ENCODE measurements at regions not wholly inside any gene's neighbourhood (a gene's known extent, or its start where the extent isn't known, plus 50 kb on each side); places are given as distances from the start of the nearest gene placed in this dataset.

DNA sequence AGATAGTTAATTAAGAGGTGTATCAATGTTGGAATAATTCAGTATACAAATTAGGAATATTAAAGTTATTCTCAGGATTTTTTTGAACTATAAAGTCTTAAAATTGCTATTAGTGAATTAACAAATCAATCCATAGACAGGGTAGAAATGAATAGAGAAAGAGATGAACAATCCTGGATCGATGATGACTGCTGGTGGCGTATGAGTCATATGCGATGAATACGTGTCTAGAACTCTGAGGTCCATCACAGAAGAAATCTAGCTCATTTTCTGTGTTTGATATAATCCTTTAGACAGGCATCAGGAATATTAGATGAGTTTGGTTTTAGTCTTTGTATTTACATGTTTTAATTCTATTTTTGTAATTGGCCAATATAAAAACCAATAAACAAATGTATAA lies 85.4 kb upstream of the RTL1 start:
- H3K4me3 Mint-ChIP-seq = no peak overlapping the region
- no peaks in the 10 kb centered on the region for H3K4me1 Mint-ChIP-seq
- Histone ChIP-seq H2AFZ (ENCODE audit: insufficient read depth, low read depth, low read length, poor library complexity, severe bottlenecking) (no peak overlapping the region), H3K27ac (ENCODE audit: low read depth in 1 of 2, low read length in 2 of 2) (no peak overlapping the region), H3K79me2 (ENCODE audit: insufficient read depth, low read length) (no peaks in the 10 kb centered on the region), H3K4me3 (replicated peaks in 1 of 3; ENCODE audit: low read depth in 2 of 3, low read length in 3 of 3) (no peak overlapping the region), H3K9ac (ENCODE audit: insufficient read depth, low read length, poor library complexity, severe bottlenecking) (no peak overlapping the region), H4K20me1 (ENCODE audit: insufficient read depth, low read length) (no peaks in the 10 kb centered on the region), H3K27me3 (ENCODE audit: control insufficient read depth in 2 of 2, insufficient read depth in 2 of 2, low read length in 2 of 2) (no peaks in the 10 kb centered on the region), H3K4me2 (replicated peaks; ENCODE audit: extremely low read depth, low read length, poor library complexity, severe bottlenecking) (no peak overlapping the region), H3K36me3 (replicated peaks in 1 of 2; ENCODE audit: control insufficient read depth in 1 of 2, insufficient read depth in 2 of 2, low read length in 2 of 2) (no peaks in the 10 kb centered on the region), H3K9me3 (replicated peaks in 1 of 2; ENCODE audit: control insufficient read depth in 1 of 2, insufficient read depth in 1 of 2, low read length in 2 of 2) (no peaks in the 10 kb centered on the region), H3K4me1 (ENCODE audit: control insufficient read depth in 1 of 2, insufficient read depth in 2 of 2, low read length in 2 of 2) (no peaks in the 10 kb centered on the region)
- no CpG with 5 or more reads among the region's 4 CpGs for WGBS (ENCODE audit: insufficient coverage)
- H3K36me3 Mint-ChIP-seq = no peaks in the 10 kb centered on the region
- DNase-seq = no peak
- H3K9me3 Mint-ChIP-seq = peaks cover 0 to 3% (median 0%) of the 10 kb centered on the region in 7 donors
- TF ChIP-seq, protein P1, sequence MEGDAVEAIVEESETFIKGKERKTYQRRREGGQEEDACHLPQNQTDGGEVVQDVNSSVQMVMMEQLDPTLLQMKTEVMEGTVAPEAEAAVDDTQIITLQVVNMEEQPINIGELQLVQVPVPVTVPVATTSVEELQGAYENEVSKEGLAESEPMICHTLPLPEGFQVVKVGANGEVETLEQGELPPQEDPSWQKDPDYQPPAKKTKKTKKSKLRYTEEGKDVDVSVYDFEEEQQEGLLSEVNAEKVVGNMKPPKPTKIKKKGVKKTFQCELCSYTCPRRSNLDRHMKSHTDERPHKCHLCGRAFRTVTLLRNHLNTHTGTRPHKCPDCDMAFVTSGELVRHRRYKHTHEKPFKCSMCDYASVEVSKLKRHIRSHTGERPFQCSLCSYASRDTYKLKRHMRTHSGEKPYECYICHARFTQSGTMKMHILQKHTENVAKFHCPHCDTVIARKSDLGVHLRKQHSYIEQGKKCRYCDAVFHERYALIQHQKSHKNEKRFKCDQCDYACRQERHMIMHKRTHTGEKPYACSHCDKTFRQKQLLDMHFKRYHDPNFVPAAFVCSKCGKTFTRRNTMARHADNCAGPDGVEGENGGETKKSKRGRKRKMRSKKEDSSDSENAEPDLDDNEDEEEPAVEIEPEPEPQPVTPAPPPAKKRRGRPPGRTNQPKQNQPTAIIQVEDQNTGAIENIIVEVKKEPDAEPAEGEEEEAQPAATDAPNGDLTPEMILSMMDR (IDR thresholded peaks at IDR 0.05) = no peak
- H3K27ac Mint-ChIP-seq = no peak overlapping the region
- intact Hi-C loops (cut with micrococcal nuclease) = no loop called here
- H3K27me3 Mint-ChIP-seq (ENCODE audit: low read depth in 3 of 3) = peaks cover 2 to 6% (median 2%) of the 10 kb centered on the region in 3 donors

DNA sequence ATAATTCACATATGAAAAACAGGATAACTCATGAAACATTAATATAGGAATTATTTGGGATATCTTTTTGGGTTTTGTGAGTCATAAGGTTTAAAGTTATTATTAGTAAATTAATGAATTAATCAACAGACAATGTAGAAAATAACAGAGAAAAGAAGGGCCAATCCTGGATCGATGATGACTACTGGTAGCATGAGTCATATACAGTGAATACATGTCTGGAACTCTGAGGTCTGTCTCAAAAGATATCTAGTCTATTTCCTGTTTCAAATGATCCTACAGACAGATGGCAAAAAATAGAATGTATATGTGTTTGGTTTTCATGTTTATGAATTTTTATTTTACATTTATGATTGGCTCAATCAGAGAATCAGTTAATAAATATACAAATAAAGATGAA lies 86.4 kb upstream of the RTL1 start:
- no peak overlapping the region for H2AFZ ChIP-seq (ENCODE audit: insufficient read depth, low read depth, low read length, poor library complexity, severe bottlenecking)
- intact Hi-C loops (cut with micrococcal nuclease) = no loop called here
- no peaks in the 10 kb centered on the region for H4K20me1 ChIP-seq (ENCODE audit: insufficient read depth, low read length)
- TF ChIP-seq, protein P1 (IDR thresholded peaks at IDR 0.05) = no peak
- H3K4me1 ChIP-seq (ENCODE audit: control insufficient read depth in 1 of 2, insufficient read depth in 2 of 2, low read length in 2 of 2) = no peaks in the 10 kb centered on the region
- H3K27ac ChIP-seq (ENCODE audit: low read depth in 1 of 2, low read length in 2 of 2) = no peak overlapping the region
- Mint-ChIP-seq H3K27me3 (ENCODE audit: low read depth in 3 of 3) (peaks cover 2 to 6% (median 2%) of the 10 kb centered on the region in 3 donors), H3K27ac (no peak overlapping the region), H3K4me1 (no peaks in the 10 kb centered on the region), H3K36me3 (no peaks in the 10 kb centered on the region), H3K4me3 (peak overlapping the region in 1 of 2 donors; percentile 11), H3K9me3 (peaks cover 0 to 3% (median 0%) of the 10 kb centered on the region in 7 donors)
- DNase-seq = no peak
- H3K27me3 ChIP-seq (ENCODE audit: control insufficient read depth in 2 of 2, insufficient read depth in 2 of 2, low read length in 2 of 2) = no peaks in the 10 kb centered on the region
- H3K9me3 ChIP-seq (replicated peaks in 1 of 2; ENCODE audit: control insufficient read depth in 1 of 2, insufficient read depth in 1 of 2, low read length in 2 of 2) = no peaks in the 10 kb centered on the region
- no peaks in the 10 kb centered on the region for H3K36me3 ChIP-seq (replicated peaks in 1 of 2; ENCODE audit: control insufficient read depth in 1 of 2, insufficient read depth in 2 of 2, low read length in 2 of 2)
- H3K4me3 ChIP-seq (replicated peaks in 1 of 3; ENCODE audit: low read depth in 2 of 3, low read length in 3 of 3) = no peak overlapping the region
- no peaks in the 10 kb centered on the region for H3K79me2 ChIP-seq (ENCODE audit: insufficient read depth, low read length)
- WGBS (ENCODE audit: insufficient coverage) = no CpG with 5 or more reads among the region's 1 CpG
- no peak overlapping the region for H3K4me2 ChIP-seq (replicated peaks; ENCODE audit: extremely low read depth, low read length, poor library complexity, severe bottlenecking)
- H3K9ac ChIP-seq (ENCODE audit: insufficient read depth, low read length, poor library complexity, severe bottlenecking) = no peak overlapping the region

Data from CD14-positive monocyte (primary cell).